Astrocyte of the spinal cord (primary cell): ENCODE measurements at regions not wholly inside any gene's neighbourhood (a gene's known extent, or its start where the extent isn't known, plus 50 kb on each side); places are given as distances from the start of the nearest gene placed in this dataset.
A peak's percentile ranks its signal among the peaks of the same experiment; 100 is the strongest.

ENCODE experiments used
- DNase-seq: peaks from one replicate; pipeline ENCODE4 v3.0.0; 2011; ENCODE audit warnings: low read depth, low spot score
- H3K4me3 ChIP-seq: 2 replicates; pipeline ENCODE4 v1.5.1; 2011; ENCODE audit warnings: low read depth, mild to moderate bottlenecking, low read length, moderate library complexity
- CTCF ChIP-seq: IDR thresholded peaks from 2 replicates; pipeline ENCODE4 v1.5.1; 2012; ENCODE audit warnings: low read depth, mild to moderate bottlenecking, low read length, inconsistent platforms
- in situ Hi-C: cut with HindIII; loops from 2 replicates; pipeline ENCODE4 v1.10.0; 2017; ENCODE audit warnings: low sequenced_read_pairs

GRCh38 chr5:163770625-163771024 is 265.2 kb downstream of the MAT2B start:
- in situ Hi-C loops = no loop called here
- no peak for TF ChIP-seq CTCF
- DNase-seq = no peak
- H3K4me3 ChIP-seq = no peak overlapping the region

- TF ChIP-seq CTCF = no peak
- H3K4me3 ChIP-seq = no peak overlapping the region
- DNase-seq = no peak
- in situ Hi-C loops = no loop called here
Measured at GRCh38 chr5:163772241-163772640, 266.8 kb downstream of the MAT2B start.

GRCh38 chr5:163772644-163773043 is 267.2 kb downstream of the MAT2B start:
- no peak for TF ChIP-seq CTCF
- H3K4me3 ChIP-seq = no peak overlapping the region
- no peak for DNase-seq
- in situ Hi-C loops = no loop called here

GRCh38 chr5:163773226-163773625 is 267.8 kb downstream of the MAT2B start:
- in situ Hi-C loops = no loop called here
- no peak overlapping the region for H3K4me3 ChIP-seq
- DNase-seq = no peak
- TF ChIP-seq CTCF = no peak

- in situ Hi-C loops = no loop called here
- H3K4me3 ChIP-seq = no peak overlapping the region
Measured at GRCh38 chr5:163789870-163790269, 284.5 kb downstream of the MAT2B start.

GRCh38 chr5:163790497-163790896 is 285.1 kb downstream of the MAT2B start:
- DNase-seq = peak; percentile 13
- in situ Hi-C loops = no loop called here
- no peak for TF ChIP-seq CTCF

More at GRCh38 chr5:163789870-163790269, 284.5 kb downstream of the MAT2B start:
- no peak for TF ChIP-seq CTCF
- DNase-seq = peak; percentile 22

GRCh38 chr5:163794993-163795392 is 289.6 kb downstream of the MAT2B start:
- DNase-seq = no peak
- in situ Hi-C loops = no loop called here
- H3K4me3 ChIP-seq = no peak overlapping the region
- TF ChIP-seq CTCF = no peak

More at GRCh38 chr5:163790497-163790896, 285.1 kb downstream of the MAT2B start:
- H3K4me3 ChIP-seq = no peak overlapping the region
